CD14-positive monocyte (primary cell): ENCODE measurements at regions not wholly inside any gene's neighbourhood (a gene's known extent, or its start where the extent isn't known, plus 50 kb on each side); places are given as distances from the start of the nearest gene placed in this dataset.

Experiments
- DNase-seq, 3 donors: peaks; one replicate each; pipeline ENCODE4 v3.0.0-alpha.2; 2011 to 2022
- H2AFZ ChIP-seq: 2 replicates; pipeline ENCODE4 v1.6.0; 2012; ENCODE audit warnings: mild to moderate bottlenecking, low read depth, low read length, inconsistent platforms; ENCODE audit not compliant: insufficient read depth, poor library complexity, severe bottlenecking
- H3K27ac ChIP-seq, 2 donors: 1 replicate in 1 of 2; 2 replicates in 1 of 2; pipeline ENCODE4 v1.5.1; 2012 to 2013; ENCODE audit warnings: low read length in 2 of 2, control low read depth in 1 of 2, inconsistent platforms in 1 of 2, low read depth in 1 of 2, mild to moderate bottlenecking in 1 of 2
- H3K27me3 ChIP-seq, 2 donors: one replicate each; pipeline versions ENCODE4 v1.6.0 to v1.6.1; 2011 to 2013; ENCODE audit warnings: low read length in 2 of 2; ENCODE audit not compliant: control insufficient read depth in 2 of 2, insufficient read depth in 2 of 2
- H3K36me3 ChIP-seq, 2 donors: replicated peaks in 1 of 2; 1 replicate in 1 of 2; 2 replicates in 1 of 2; pipeline versions ENCODE4 v1.5.1 to v1.6.1; 2012 to 2013; ENCODE audit warnings: low read length in 2 of 2, control low read depth in 1 of 2, inconsistent platforms in 1 of 2, mild to moderate bottlenecking in 1 of 2; ENCODE audit not compliant: insufficient read depth in 2 of 2, control insufficient read depth in 1 of 2
- H3K4me1 ChIP-seq, 2 donors: 1 replicate in 1 of 2; 2 replicates in 1 of 2; pipeline versions ENCODE4 v1.5.1 to v1.6.1; 2012 to 2013; ENCODE audit warnings: low read length in 2 of 2, control low read depth in 1 of 2, inconsistent platforms in 1 of 2, mild to moderate bottlenecking in 1 of 2, moderate library complexity in 1 of 2; ENCODE audit not compliant: insufficient read depth in 2 of 2, control insufficient read depth in 1 of 2
- H3K4me2 ChIP-seq: replicated peaks from 2 replicates; pipeline ENCODE3; 2012; ENCODE audit warnings: low read length, moderate library complexity, mild to moderate bottlenecking; ENCODE audit not compliant: poor library complexity, severe bottlenecking; ENCODE audit errors: extremely low read depth
- H3K4me3 ChIP-seq, 3 experiments: fragments of 200-600 bp in 1 of 3; sonication (generic) in 1 of 3; replicated peaks in 1 of 3; 1 replicate in 2 of 3; 2 replicates in 1 of 3; pipeline ENCODE4 v1.5.1; 2011 to 2013; ENCODE audit warnings: low read length in 3 of 3, mild to moderate bottlenecking in 3 of 3, control low read depth in 2 of 3, low read depth in 2 of 3, inconsistent platforms in 1 of 3, moderate library complexity in 1 of 3
- H3K79me2 ChIP-seq: 2 replicates; pipeline ENCODE4 v1.6.0; 2012; ENCODE audit warnings: mild to moderate bottlenecking, control low read depth, inconsistent platforms, low read length, moderate library complexity; ENCODE audit not compliant: insufficient read depth
- H3K9ac ChIP-seq: 2 replicates; pipeline ENCODE4 v1.6.0; 2017; ENCODE audit warnings: low read length, mild to moderate bottlenecking; ENCODE audit not compliant: insufficient read depth, poor library complexity, severe bottlenecking
- H3K9me3 ChIP-seq, 2 donors: replicated peaks in 1 of 2; 1 replicate in 1 of 2; 2 replicates in 1 of 2; pipeline versions ENCODE4 v1.5.1 to v1.6.1; 2012 to 2013; ENCODE audit warnings: low read length in 2 of 2, control low read depth in 1 of 2; ENCODE audit not compliant: control insufficient read depth in 1 of 2, insufficient read depth in 1 of 2
- H4K20me1 ChIP-seq: 2 replicates; pipeline ENCODE4 v1.6.0; 2012; ENCODE audit warnings: mild to moderate bottlenecking, low read length, control low read depth, moderate library complexity; ENCODE audit not compliant: insufficient read depth
- H3K27ac Mint-ChIP-seq, 7 donors: one replicate each; pipeline ENCODE4 v1.8.0; 2020; ENCODE audit warnings: mild to moderate bottlenecking in 7 of 7, mixed read lengths in 7 of 7, moderate library complexity in 6 of 7, inconsistent platforms in 2 of 7
- H3K27me3 Mint-ChIP-seq, 3 donors: one replicate each; pipeline ENCODE4 v1.8.0; 2021 to 2022; ENCODE audit warnings: low read depth in 3 of 3, mild to moderate bottlenecking in 3 of 3, mixed read lengths in 3 of 3, moderate library complexity in 3 of 3, inconsistent platforms in 1 of 3
- H3K36me3 Mint-ChIP-seq, 2 donors: one replicate each; pipeline ENCODE4 v1.8.0; 2020; ENCODE audit warnings: mixed read lengths in 2 of 2, inconsistent platforms in 1 of 2, mild to moderate bottlenecking in 1 of 2
- H3K4me1 Mint-ChIP-seq: one replicate; pipeline ENCODE4 v1.8.0; 2020; ENCODE audit warnings: mild to moderate bottlenecking, mixed read lengths
- H3K4me3 Mint-ChIP-seq, 2 donors: one replicate each; pipeline ENCODE4 v1.8.0; 2020; ENCODE audit warnings: mild to moderate bottlenecking in 2 of 2, mixed read lengths in 2 of 2, moderate library complexity in 1 of 2
- H3K9me3 Mint-ChIP-seq, 7 donors: one replicate each; pipeline ENCODE4 v1.8.0; 2020 to 2022; ENCODE audit warnings: mixed read lengths in 7 of 7, mild to moderate bottlenecking in 6 of 7, moderate library complexity in 6 of 7, inconsistent platforms in 2 of 7
- CTCF ChIP-seq: fragments of 200-600 bp; IDR thresholded peaks from one replicate; pipeline ENCODE4 v1.8.0; 2022; ENCODE audit warnings: antibody characterized with exemption, mild to moderate bottlenecking
- WGBS: methylation state at CpG from one replicate; pipeline ENCODE4 v1.1.5; 2013; ENCODE audit warnings: missing lambda C conversion rate; ENCODE audit not compliant: insufficient coverage; 5-methylcytosine and 5-hydroxymethylcytosine counted together
- intact Hi-C, 2 donors: fragments of 100-400 bp; cut with micrococcal nuclease; formaldehyde crosslinking; loops; one replicate each; pipeline versions ENCODE4 v1.15.0 to v1.15.1; 2023

GRCh38 chr11:127451861-127452260 lies 451.3 kb upstream of the KIRREL3 start:
- Histone ChIP-seq H3K79me2 (no peaks in the 10 kb centered on the region), H3K4me3 (no peak overlapping the region), H4K20me1 (no peaks in the 10 kb centered on the region), H3K4me1 (no peaks in the 10 kb centered on the region), H3K9me3 (peaks cover 0 to 2% of the 10 kb centered on the region in 2 donors), H3K4me2 (no peak overlapping the region), H3K27ac (no peak overlapping the region), H2AFZ (no peak overlapping the region), H3K36me3 (no peaks in the 10 kb centered on the region), H3K9ac (no peak overlapping the region), H3K27me3 (no peaks in the 10 kb centered on the region)
- no peaks in the 10 kb centered on the region for H3K4me1 Mint-ChIP-seq
- no peak overlapping the region for H3K4me3 Mint-ChIP-seq
- peaks cover 0 to 10% (median 1%) of the 10 kb centered on the region in 7 donors for H3K9me3 Mint-ChIP-seq
- intact Hi-C loops: no loop called here
- WGBS: 94% methylated on average over 7 of the region's 9 CpGs
- TF ChIP-seq CTCF: no peak
- H3K36me3 Mint-ChIP-seq: no peaks in the 10 kb centered on the region
- H3K27ac Mint-ChIP-seq: no peak overlapping the region
- DNase-seq: no peak
- peaks cover 0 to 5% (median 2%) of the 10 kb centered on the region in 3 donors for H3K27me3 Mint-ChIP-seq

GRCh38 chr11:127448101-127448500 lies 447.5 kb upstream of the KIRREL3 start:
- Mint-ChIP-seq H3K4me1 (no peaks in the 10 kb centered on the region), H3K9me3 (peaks cover 0 to 10% (median 2%) of the 10 kb centered on the region in 7 donors), H3K4me3 (no peak overlapping the region), H3K27ac (no peak overlapping the region), H3K36me3 (no peaks in the 10 kb centered on the region), H3K27me3 (peaks cover 0 to 2% (median 2%) of the 10 kb centered on the region in 3 donors)
- WGBS: 92% methylated on average over 4 of the region's 10 CpGs
- Histone ChIP-seq H2AFZ (no peak overlapping the region), H3K9me3 (peaks cover 0 to 2% of the 10 kb centered on the region in 2 donors), H3K9ac (no peak overlapping the region), H3K79me2 (no peaks in the 10 kb centered on the region), H3K36me3 (no peaks in the 10 kb centered on the region), H3K27ac (no peak overlapping the region), H3K4me2 (no peak overlapping the region), H3K4me3 (no peak overlapping the region), H3K4me1 (no peaks in the 10 kb centered on the region), H4K20me1 (no peaks in the 10 kb centered on the region), H3K27me3 (no peaks in the 10 kb centered on the region)
- TF ChIP-seq CTCF: no peak
- intact Hi-C loops: no loop called here
- no peak for DNase-seq
